ENCODE measurements at regions not wholly inside any gene's neighbourhood (a gene's known extent, or its start where the extent isn't known, plus 50 kb on each side); places are given as distances from the start of the nearest gene placed in this dataset.
"Not testable (repeated sequence)": the region's sequence is repeated elsewhere in the genome, so short reads cannot be mapped to it uniquely, and the experiment has no call there.

- not testable (repeated sequence) for DNase-seq (ENCODE audit: low spot score in 2 of 2); H3K9me3 Mint-ChIP-seq; H3K27ac Mint-ChIP-seq; H3K27me3 Mint-ChIP-seq; H3K36me3 Mint-ChIP-seq; H3K4me3 Mint-ChIP-seq; H3K4me1 Mint-ChIP-seq; ATAC-seq (ENCODE audit: low read depth)
Measured at GRCh38 chr21:6075627-6076208, 4445.7 kb upstream of the TPTE start.

- H3K4me3 Mint-ChIP-seq; ATAC-seq (ENCODE audit: low read depth); H3K9me3 Mint-ChIP-seq; DNase-seq (ENCODE audit: low spot score in 2 of 2); H3K27me3 Mint-ChIP-seq; H3K27ac Mint-ChIP-seq; H3K36me3 Mint-ChIP-seq; H3K4me1 Mint-ChIP-seq: not testable (repeated sequence)
Measured at GRCh38 chr21:6077358-6077757, 4444.0 kb upstream of the TPTE start.

- H3K36me3 Mint-ChIP-seq; H3K9me3 Mint-ChIP-seq; DNase-seq (ENCODE audit: low spot score in 2 of 2); H3K4me3 Mint-ChIP-seq; H3K4me1 Mint-ChIP-seq; ATAC-seq (ENCODE audit: low read depth); H3K27ac Mint-ChIP-seq; H3K27me3 Mint-ChIP-seq: not testable (repeated sequence)
Measured at GRCh38 chr21:6078902-6079301, 4442.5 kb upstream of the TPTE start.

- ATAC-seq (ENCODE audit: low read depth), result peak; percentile 73
- not testable (repeated sequence) for H3K27me3 Mint-ChIP-seq; DNase-seq (ENCODE audit: low spot score in 2 of 2); H3K4me1 Mint-ChIP-seq; H3K27ac Mint-ChIP-seq; H3K36me3 Mint-ChIP-seq; H3K9me3 Mint-ChIP-seq; H3K4me3 Mint-ChIP-seq
Measured at GRCh38 chr21:6080941-6081655, 4440.3 kb upstream of the TPTE start.

GRCh38 chr21:6082166-6082565, 4439.2 kb upstream of the TPTE start:
- H3K36me3 Mint-ChIP-seq; DNase-seq (ENCODE audit: low spot score in 2 of 2); H3K4me1 Mint-ChIP-seq; H3K27ac Mint-ChIP-seq; H3K27me3 Mint-ChIP-seq; H3K4me3 Mint-ChIP-seq; H3K9me3 Mint-ChIP-seq; ATAC-seq (ENCODE audit: low read depth): not testable (repeated sequence)

- H3K27ac Mint-ChIP-seq; H3K4me3 Mint-ChIP-seq; H3K36me3 Mint-ChIP-seq; H3K9me3 Mint-ChIP-seq; DNase-seq (ENCODE audit: low spot score in 2 of 2); H3K27me3 Mint-ChIP-seq; H3K4me1 Mint-ChIP-seq: not testable (repeated sequence)
- ATAC-seq (ENCODE audit: low read depth), result peak; percentile 62
Measured at GRCh38 chr21:6083574-6084120, 4437.7 kb upstream of the TPTE start.

GRCh38 chr21:6086038-6086437, 4435.3 kb upstream of the TPTE start:
- not testable (repeated sequence) for ATAC-seq (ENCODE audit: low read depth); H3K9me3 Mint-ChIP-seq; H3K4me1 Mint-ChIP-seq; H3K27me3 Mint-ChIP-seq; H3K27ac Mint-ChIP-seq; H3K36me3 Mint-ChIP-seq; H3K4me3 Mint-ChIP-seq; DNase-seq (ENCODE audit: low spot score in 2 of 2)

- ATAC-seq (ENCODE audit: low read depth); H3K36me3 Mint-ChIP-seq; H3K4me1 Mint-ChIP-seq; H3K4me3 Mint-ChIP-seq; H3K27me3 Mint-ChIP-seq; H3K9me3 Mint-ChIP-seq; DNase-seq (ENCODE audit: low spot score in 2 of 2); H3K27ac Mint-ChIP-seq: not testable (repeated sequence)
Measured at GRCh38 chr21:6087579-6088178, 4433.7 kb upstream of the TPTE start.

GRCh38 chr21:6090286-6090908, 4431.0 kb upstream of the TPTE start:
- DNase-seq (ENCODE audit: low spot score in 2 of 2); ATAC-seq (ENCODE audit: low read depth); H3K4me3 Mint-ChIP-seq; H3K36me3 Mint-ChIP-seq; H3K27ac Mint-ChIP-seq; H3K4me1 Mint-ChIP-seq; H3K9me3 Mint-ChIP-seq; H3K27me3 Mint-ChIP-seq: not testable (repeated sequence)

GRCh38 chr21:6091335-6092027, 4429.9 kb upstream of the TPTE start:
- not testable (repeated sequence) for ATAC-seq (ENCODE audit: low read depth); H3K27me3 Mint-ChIP-seq; H3K36me3 Mint-ChIP-seq; H3K4me1 Mint-ChIP-seq; H3K4me3 Mint-ChIP-seq; DNase-seq (ENCODE audit: low spot score in 2 of 2); H3K9me3 Mint-ChIP-seq; H3K27ac Mint-ChIP-seq

GRCh38 chr21:6092401-6092800, 4429.0 kb upstream of the TPTE start:
- not testable (repeated sequence) for H3K9me3 Mint-ChIP-seq; H3K4me1 Mint-ChIP-seq; DNase-seq (ENCODE audit: low spot score in 2 of 2); ATAC-seq (ENCODE audit: low read depth); H3K4me3 Mint-ChIP-seq; H3K36me3 Mint-ChIP-seq; H3K27ac Mint-ChIP-seq; H3K27me3 Mint-ChIP-seq

- not testable (repeated sequence) for H3K4me3 Mint-ChIP-seq; DNase-seq (ENCODE audit: low spot score in 2 of 2); H3K27me3 Mint-ChIP-seq; H3K4me1 Mint-ChIP-seq; H3K36me3 Mint-ChIP-seq; H3K27ac Mint-ChIP-seq; H3K9me3 Mint-ChIP-seq
- ATAC-seq (ENCODE audit: low read depth), result peak; percentile 46
Measured at GRCh38 chr21:6093419-6093818, 4428.0 kb upstream of the TPTE start.

- H3K9me3 Mint-ChIP-seq; ATAC-seq (ENCODE audit: low read depth); H3K27ac Mint-ChIP-seq; H3K36me3 Mint-ChIP-seq; H3K4me1 Mint-ChIP-seq; H3K4me3 Mint-ChIP-seq; H3K27me3 Mint-ChIP-seq; DNase-seq (ENCODE audit: low spot score in 2 of 2): not testable (repeated sequence)
Measured at GRCh38 chr21:6093870-6094269, 4427.5 kb upstream of the TPTE start.

- not testable (repeated sequence) for H3K36me3 Mint-ChIP-seq; H3K4me3 Mint-ChIP-seq; H3K4me1 Mint-ChIP-seq; H3K27me3 Mint-ChIP-seq; H3K9me3 Mint-ChIP-seq; DNase-seq (ENCODE audit: low spot score in 2 of 2); H3K27ac Mint-ChIP-seq; ATAC-seq (ENCODE audit: low read depth)
Measured at GRCh38 chr21:6095304-6095703, 4426.1 kb upstream of the TPTE start.

Measured in memory B cell (primary cell).